HepG2 (cell line): ENCODE measurements at regions not wholly inside any gene's neighbourhood (a gene's known extent, or its start where the extent isn't known, plus 50 kb on each side); places are given as distances from the start of the nearest gene placed in this dataset.

ENCODE experiments used
- ETS1 ChIP-seq: sonication (generic); formaldehyde crosslinking; IDR thresholded peaks from 2 replicates; pipeline ENCODE4 v1.4.0; 2020; ENCODE audit warnings: missing genetic modification reagents
- ZIK1 ChIP-seq: sonication (generic); formaldehyde crosslinking; IDR thresholded peaks from 2 replicates; pipeline ENCODE4 v1.5.0; 2020; ENCODE audit warnings: mild to moderate bottlenecking, low read depth, missing genetic modification reagents, borderline replicate concordance

- TF ChIP-seq ZIK1 (CRISPR knock-in tag) (no peak), ETS1 (CRISPR knock-in tag) (no peak)
Observed at GRCh38 chr15:93644595-93644994, 555.6 kb upstream of the RGMA start.
